ENCODE measurements at regions not wholly inside any gene's neighbourhood (a gene's known extent, or its start where the extent isn't known, plus 50 kb on each side); places are given as distances from the start of the nearest gene placed in this dataset.

- DNase-seq (ENCODE audit: insufficient read length, low spot score) (no peak), FAIRE-seq (peak; percentile 67)
- TF ChIP-seq CTCF (IDR thresholded peaks at IDR 0.05; ENCODE audit: insufficient read depth, missing control alignments) = peak; percentile 54
These were observed 79.8 kb upstream of the GPM6A start for GRCh38 chr4:175891851-175892250.

- FAIRE-seq (no peak), DNase-seq (ENCODE audit: insufficient read length, low spot score) (no peak)
- TF ChIP-seq CTCF (IDR thresholded peaks at IDR 0.05; ENCODE audit: insufficient read depth, missing control alignments) = no peak
These were observed 93.9 kb upstream of the GPM6A start for GRCh38 chr4:175905925-175906324.

GRCh38 chr4:175906384-175906783, 94.3 kb upstream of the GPM6A start:
- TF ChIP-seq CTCF (IDR thresholded peaks at IDR 0.05; ENCODE audit: insufficient read depth, missing control alignments) = no peak
- no peak for DNase-seq (ENCODE audit: insufficient read length, low spot score)
- no peak for FAIRE-seq

GRCh38 chr4:175910700-175911099, 98.6 kb upstream of the GPM6A start:
- DNase-seq (ENCODE audit: insufficient read length, low spot score) (no peak), FAIRE-seq (no peak)
- no peak for TF ChIP-seq CTCF (IDR thresholded peaks at IDR 0.05; ENCODE audit: insufficient read depth, missing control alignments)

GRCh38 chr4:175916626-175917351, 104.7 kb upstream of the GPM6A start:
- FAIRE-seq = no peak
- DNase-seq (ENCODE audit: insufficient read length, low spot score) = no peak
- no peak for TF ChIP-seq CTCF (IDR thresholded peaks at IDR 0.05; ENCODE audit: insufficient read depth, missing control alignments)

- TF ChIP-seq CTCF (IDR thresholded peaks at IDR 0.05; ENCODE audit: insufficient read depth, missing control alignments) = no peak
These were observed 115.1 kb upstream of the GPM6A start for GRCh38 chr4:175927121-175927520.

GRCh38 chr4:175929441-175929840, 117.4 kb upstream of the GPM6A start:
- no peak for TF ChIP-seq CTCF (IDR thresholded peaks at IDR 0.05; ENCODE audit: insufficient read depth, missing control alignments)
- FAIRE-seq (no peak), DNase-seq (ENCODE audit: insufficient read length, low spot score) (no peak)

More at GRCh38 chr4:175927121-175927520, 115.1 kb upstream of the GPM6A start:
- FAIRE-seq = no peak
- no peak for DNase-seq (ENCODE audit: insufficient read length, low spot score)
